Prostate gland (tissue), 2 donors: ENCODE measurements at regions not wholly inside any gene's neighbourhood (a gene's known extent, or its start where the extent isn't known, plus 50 kb on each side); places are given as distances from the start of the nearest gene placed in this dataset.

ENCODE experiments used
- POLR2A ChIP-seq: fragments of 450-650 bp; IDR thresholded peaks from one replicate; pipeline ENCODE4 v1.6.1; 2016; ENCODE audit warnings: antibody characterized with exemption, mild to moderate bottlenecking
- POLR2AphosphoS5 ChIP-seq: sonication (generic); formaldehyde crosslinking; IDR thresholded peaks from one replicate; pipeline ENCODE4 v1.6.1; 2017; ENCODE audit warnings: antibody characterized with exemption
- TF ChIP-seq, protein P1 (sequence below), 4 experiments: fragments of 200-600 bp in 2 of 4; fragments of 450-650 bp in 2 of 4; sonication (generic) in 2 of 4; IDR thresholded peaks; 1 replicate in 3 of 4; 2 replicates in 1 of 4; pipeline ENCODE4 v1.5.1; 2016 to 2019; ENCODE audit warnings: antibody characterized with exemption in 4 of 4, mild to moderate bottlenecking in 2 of 4, moderate library complexity in 2 of 4

- TF ChIP-seq, protein P1, sequence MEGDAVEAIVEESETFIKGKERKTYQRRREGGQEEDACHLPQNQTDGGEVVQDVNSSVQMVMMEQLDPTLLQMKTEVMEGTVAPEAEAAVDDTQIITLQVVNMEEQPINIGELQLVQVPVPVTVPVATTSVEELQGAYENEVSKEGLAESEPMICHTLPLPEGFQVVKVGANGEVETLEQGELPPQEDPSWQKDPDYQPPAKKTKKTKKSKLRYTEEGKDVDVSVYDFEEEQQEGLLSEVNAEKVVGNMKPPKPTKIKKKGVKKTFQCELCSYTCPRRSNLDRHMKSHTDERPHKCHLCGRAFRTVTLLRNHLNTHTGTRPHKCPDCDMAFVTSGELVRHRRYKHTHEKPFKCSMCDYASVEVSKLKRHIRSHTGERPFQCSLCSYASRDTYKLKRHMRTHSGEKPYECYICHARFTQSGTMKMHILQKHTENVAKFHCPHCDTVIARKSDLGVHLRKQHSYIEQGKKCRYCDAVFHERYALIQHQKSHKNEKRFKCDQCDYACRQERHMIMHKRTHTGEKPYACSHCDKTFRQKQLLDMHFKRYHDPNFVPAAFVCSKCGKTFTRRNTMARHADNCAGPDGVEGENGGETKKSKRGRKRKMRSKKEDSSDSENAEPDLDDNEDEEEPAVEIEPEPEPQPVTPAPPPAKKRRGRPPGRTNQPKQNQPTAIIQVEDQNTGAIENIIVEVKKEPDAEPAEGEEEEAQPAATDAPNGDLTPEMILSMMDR (IDR thresholded peaks at IDR 0.05) = no peak
- TF ChIP-seq POLR2A = no peak
- no peak for TF ChIP-seq POLR2AphosphoS5
These were observed 213.2 kb upstream of the JUN start for GRCh38 chr1:58997060-58997411.
